Aorta (tissue), 5 donors: ENCODE measurements at regions not wholly inside any gene's neighbourhood (a gene's known extent, or its start where the extent isn't known, plus 50 kb on each side); places are given as distances from the start of the nearest gene placed in this dataset.
"Not testable (repeated sequence)": the region's sequence is repeated elsewhere in the genome, so short reads cannot be mapped to it uniquely, and the experiment has no call there.

Source experiments
- ATAC-seq: fragments of 200-7000 bp; cut with Tn5 transposase; one replicate; pipeline ENCODE4 v1.9.1; 2022; ENCODE audit warnings: moderate library complexity; ENCODE audit not compliant: low FRiP score
- DNase-seq, 2 donors: peaks; one replicate each; pipeline ENCODE4 v3.0.0-alpha.2; 2020
- H3K27ac ChIP-seq, 2 donors: one replicate each; pipeline ENCODE4 v1.5.1; 2013; ENCODE audit warnings: low read length in 2 of 2, mild to moderate bottlenecking in 2 of 2, moderate library complexity in 2 of 2, control low read depth in 1 of 2, inconsistent platforms in 1 of 2, low read depth in 1 of 2
- H3K27me3 ChIP-seq, 2 donors: one replicate each; pipeline ENCODE4 v1.6.1; 2013; ENCODE audit warnings: control low read depth in 1 of 2, low read length in 1 of 2, mild to moderate bottlenecking in 1 of 2, moderate library complexity in 1 of 2; ENCODE audit not compliant: insufficient read depth in 2 of 2, control insufficient read depth in 1 of 2
- H3K36me3 ChIP-seq, 2 donors: one replicate each; pipeline ENCODE4 v1.6.1; 2013; ENCODE audit warnings: control low read depth in 1 of 2, low read length in 1 of 2, mild to moderate bottlenecking in 1 of 2; ENCODE audit not compliant: insufficient read depth in 2 of 2, control insufficient read depth in 1 of 2
- H3K4me1 ChIP-seq, 2 donors: one replicate each; pipeline ENCODE4 v1.6.1; 2013; ENCODE audit warnings: low read length in 2 of 2, control low read depth in 1 of 2, mild to moderate bottlenecking in 1 of 2, moderate library complexity in 1 of 2; ENCODE audit not compliant: insufficient read depth in 2 of 2, control insufficient read depth in 1 of 2
- H3K4me3 ChIP-seq, 2 donors: one replicate each; pipeline ENCODE4 v1.5.1; 2013; ENCODE audit warnings: low read length in 2 of 2, control low read depth in 1 of 2, mild to moderate bottlenecking in 1 of 2
- H3K9me3 ChIP-seq: one replicate; pipeline ENCODE4 v1.6.1; 2013; ENCODE audit warnings: mild to moderate bottlenecking, low read length; ENCODE audit not compliant: control insufficient read depth
- WGBS, 2 donors: extraction: QIAGEN DNeasy Blood & Tissue Kit; methylation state at CpG; one replicate each; pipeline ENCODE4 v1.1.7; 2013; 5-methylcytosine and 5-hydroxymethylcytosine counted together
- intact Hi-C, 2 donors: fragments of 100-400 bp; cut with DNase I; formaldehyde crosslinking; loops; one replicate each; pipeline versions ENCODE4 v1.14.2 to v1.15.0; 2022
- donor health status: healthy with polysubstance abuse.
- donor health status: Bipolar disorder and iron deficiency.
- donor health status: DM: no; HTN: no; CAD: no.
- donor health status: DM: no; HTN: no; CAD: no.
- donor health status: DM: yes; HTN: yes; CAD: no.

DNA sequence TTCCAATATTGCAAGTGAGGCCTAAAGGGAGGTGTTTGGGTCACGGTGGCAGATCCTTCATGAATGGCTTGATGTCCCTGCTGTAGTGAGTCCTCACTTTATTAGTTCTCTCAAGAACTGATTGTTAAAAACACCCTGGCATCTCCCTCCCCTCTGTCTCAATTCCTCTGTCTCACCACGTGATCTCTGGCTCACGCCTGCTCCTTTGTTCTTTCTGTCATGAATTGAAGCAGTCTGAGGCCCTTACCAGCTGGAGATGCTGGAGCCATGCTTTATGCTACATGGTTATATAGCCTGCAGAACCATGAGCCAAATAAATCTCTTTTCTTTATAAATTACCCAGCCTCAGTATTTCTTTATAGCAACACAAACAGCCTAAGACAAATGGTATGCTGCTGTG lies 980.7 kb upstream of the GRIA3 start:
- DNase-seq: no peak
- no peaks in the 10 kb centered on the region for H3K36me3 ChIP-seq
- WGBS, 2 donors: 49 to 94% methylated on average over 3 of the region's 3 CpGs
- no peaks in the 10 kb centered on the region for H3K4me1 ChIP-seq
- H3K4me3 ChIP-seq: no peak overlapping the region
- H3K27me3 ChIP-seq: no peaks in the 10 kb centered on the region
- no peaks in the 10 kb centered on the region for H3K9me3 ChIP-seq
- H3K27ac ChIP-seq: no peak overlapping the region
- intact Hi-C loops: no loop called here
- ATAC-seq: no peak

DNA sequence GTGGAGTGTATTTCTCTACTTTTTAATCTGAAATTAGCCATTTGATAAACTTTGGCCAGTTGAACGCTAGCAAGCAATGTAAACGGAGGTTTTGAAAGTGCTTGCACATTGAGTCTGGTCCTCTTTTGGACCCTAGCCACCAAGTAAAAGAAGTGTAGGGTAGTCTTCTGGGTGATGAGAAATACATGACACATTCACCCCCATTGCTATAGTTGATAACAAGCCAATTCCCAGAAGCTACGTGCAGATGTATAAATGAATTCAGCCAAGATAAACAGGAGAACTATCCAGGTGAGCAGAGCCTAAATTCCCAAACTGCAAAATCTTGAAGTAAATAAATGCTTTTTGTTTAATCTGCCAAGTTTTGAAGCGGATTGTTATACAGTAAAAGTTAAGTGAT lies 965.4 kb upstream of the GRIA3 start:
- no peak overlapping the region for H3K4me3 ChIP-seq
- intact Hi-C loops: no loop called here
- DNase-seq (no peak), ATAC-seq (no peak)
- no peaks in the 10 kb centered on the region for H3K36me3 ChIP-seq
- 61 to 65% methylated on average over 4 of the region's 4 CpGs for WGBS, 2 donors
- H3K9me3 ChIP-seq: no peaks in the 10 kb centered on the region
- no peak overlapping the region for H3K27ac ChIP-seq
- H3K27me3 ChIP-seq: no peaks in the 10 kb centered on the region
- H3K4me1 ChIP-seq: no peaks in the 10 kb centered on the region

DNA sequence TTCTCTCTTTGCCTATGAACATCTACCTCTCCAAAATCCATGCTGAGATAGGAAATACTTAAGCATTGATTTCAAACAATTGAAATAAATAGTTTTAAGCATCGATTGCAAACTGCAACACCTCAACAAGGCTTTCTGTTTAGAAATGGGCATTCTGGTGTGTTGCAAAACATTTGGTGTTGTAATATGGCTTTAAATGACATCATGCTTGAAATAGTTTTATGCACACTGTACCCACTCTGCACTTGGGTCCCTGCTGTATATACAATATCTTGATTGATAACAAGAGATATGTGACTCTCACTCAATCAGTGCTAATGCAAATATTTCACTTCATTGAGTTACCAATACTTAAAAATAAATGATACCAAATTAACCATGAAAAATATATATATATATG lies 964.9 kb upstream of the GRIA3 start:
- Histone ChIP-seq H3K27ac (no peak overlapping the region), H3K4me1 (no peaks in the 10 kb centered on the region), H3K9me3 (no peaks in the 10 kb centered on the region), H3K27me3 (no peaks in the 10 kb centered on the region), H3K4me3 (no peak overlapping the region), H3K36me3 (no peaks in the 10 kb centered on the region)
- ATAC-seq (no peak), DNase-seq (no peak)
- WGBS, 2 donors: 89 to 98% methylated on average over 1 of the region's 1 CpG
- intact Hi-C loops: no loop called here

DNA sequence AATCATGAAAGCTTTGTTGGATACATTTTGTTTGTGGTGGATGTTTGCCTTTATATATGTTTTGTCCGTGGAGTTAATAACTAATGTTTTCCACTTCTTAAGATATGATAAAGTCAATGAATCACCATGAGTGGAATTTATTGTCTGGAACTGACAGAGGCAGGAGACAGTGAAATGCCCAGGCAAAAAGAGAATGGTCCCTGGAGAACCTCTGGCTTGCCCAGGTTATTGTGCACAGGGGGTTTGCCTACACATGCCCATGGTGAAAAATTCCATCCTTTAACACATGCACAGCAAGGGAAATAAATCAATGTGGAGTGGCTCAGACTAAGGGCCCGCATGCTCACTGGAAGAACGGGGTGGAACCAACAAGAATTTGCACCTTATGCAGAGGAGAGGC lies 964.3 kb upstream of the GRIA3 start:
- H3K27me3 ChIP-seq: no peaks in the 10 kb centered on the region
- intact Hi-C loops: no loop called here
- H3K4me3 ChIP-seq: no peak overlapping the region
- ATAC-seq: no peak
- H3K27ac ChIP-seq: no peak overlapping the region
- H3K4me1 ChIP-seq: no peaks in the 10 kb centered on the region
- no peak for DNase-seq
- H3K36me3 ChIP-seq: no peaks in the 10 kb centered on the region
- no peaks in the 10 kb centered on the region for H3K9me3 ChIP-seq
- 64 to 81% methylated on average over 3 of the region's 3 CpGs for WGBS, 2 donors

DNA sequence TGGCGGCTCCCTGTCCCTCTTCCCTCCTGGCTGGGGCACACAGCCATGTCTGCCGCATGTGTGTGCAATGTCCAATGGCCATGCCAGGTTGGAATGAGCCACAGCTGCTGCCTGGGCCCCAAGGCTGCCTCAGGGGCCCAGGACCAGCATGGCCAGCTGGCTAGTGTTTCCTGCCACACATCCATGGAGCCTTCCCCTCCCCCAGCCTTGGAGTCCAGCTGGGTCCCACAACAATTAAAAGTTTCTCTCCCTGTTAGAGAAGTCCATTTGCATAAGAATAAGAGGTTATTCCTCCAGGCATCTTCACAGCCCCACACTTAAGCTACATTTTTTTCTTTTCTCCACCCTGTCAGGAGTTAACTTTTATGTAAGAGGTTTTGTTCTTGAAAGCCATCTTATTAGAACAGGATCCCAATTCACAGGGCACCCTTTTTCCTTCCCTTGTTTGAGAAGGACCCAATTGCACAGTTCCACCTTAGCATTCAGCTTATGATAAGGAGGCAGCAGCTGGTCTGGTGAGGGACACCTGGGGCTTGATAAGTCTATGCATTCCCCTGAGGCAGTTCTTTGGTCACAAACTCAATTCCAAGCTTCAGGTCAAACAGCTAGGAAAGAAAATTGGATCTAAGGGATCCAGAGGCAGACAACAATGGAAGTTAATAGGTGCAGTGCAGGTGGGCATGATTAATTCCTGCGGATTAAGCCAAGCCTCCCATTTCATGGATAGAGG lies 963.3 kb upstream of the GRIA3 start:
- intact Hi-C loops: no loop called here
- ATAC-seq: peak; percentile 50

DNA sequence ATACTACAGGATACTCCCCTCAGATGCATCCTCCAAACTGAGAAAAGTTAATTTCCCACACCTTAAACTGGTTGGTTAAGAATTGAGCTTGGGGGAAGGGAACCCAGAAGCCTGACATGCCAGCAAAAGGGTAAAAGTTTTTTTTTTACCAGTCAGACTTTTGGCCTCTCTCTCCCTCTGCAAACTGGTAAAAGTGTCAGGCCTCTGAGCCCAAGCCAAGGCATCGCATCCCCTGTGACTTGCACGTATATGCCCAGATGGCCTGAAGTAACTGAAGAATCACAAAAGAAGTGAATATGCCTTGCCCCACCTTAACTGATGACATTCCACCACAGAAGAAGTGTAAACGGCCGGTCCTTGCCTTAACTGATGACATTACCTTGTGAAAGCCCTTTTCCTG lies 962.3 kb upstream of the GRIA3 start:
- H3K9me3 ChIP-seq, DNase-seq, H3K4me3 ChIP-seq, ATAC-seq, H3K27me3 ChIP-seq, H3K4me1 ChIP-seq, H3K36me3 ChIP-seq, H3K27ac ChIP-seq, intact Hi-C loops: not testable (repeated sequence)
- WGBS, 2 donors: 22 to 72% methylated on average over 4 of the region's 4 CpGs

More for the DNA sequence above, 963.3 kb upstream of the GRIA3 start:
- H3K4me3 ChIP-seq: no peak overlapping the region
- no peaks in the 10 kb centered on the region for H3K4me1 ChIP-seq
- no peaks in the 10 kb centered on the region for H3K36me3 ChIP-seq
- H3K27me3 ChIP-seq: no peaks in the 10 kb centered on the region
- DNase-seq: no peak
- WGBS, 2 donors: 67 to 94% methylated on average over 3 of the region's 3 CpGs
- no peak overlapping the region for H3K27ac ChIP-seq
- no peaks in the 10 kb centered on the region for H3K9me3 ChIP-seq

DNA sequence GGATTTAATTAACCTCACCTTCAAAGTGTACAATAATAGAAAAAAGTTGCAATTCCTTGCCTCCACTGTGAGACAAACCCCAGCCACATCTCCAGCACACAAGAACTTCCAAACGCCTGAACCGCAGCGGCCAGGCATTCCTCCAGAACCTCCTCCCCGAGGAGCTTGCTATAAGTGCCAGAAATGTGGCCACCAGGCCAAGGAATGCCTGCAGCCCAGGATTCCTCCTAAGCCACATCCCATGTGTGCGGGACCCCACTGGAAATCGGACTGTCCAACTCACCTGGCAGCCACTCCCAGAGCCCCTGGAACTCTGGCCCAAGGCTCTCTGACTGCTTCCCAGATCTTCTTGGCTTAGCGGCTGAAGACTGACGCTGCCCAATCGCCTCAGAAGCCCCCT lies 959.9 kb upstream of the GRIA3 start:
- H3K36me3 ChIP-seq, DNase-seq, intact Hi-C loops, H3K4me1 ChIP-seq, H3K9me3 ChIP-seq, H3K27ac ChIP-seq, ATAC-seq, H3K4me3 ChIP-seq, H3K27me3 ChIP-seq: not testable (repeated sequence)
- WGBS, 2 donors: 55 to 81% methylated on average over 9 of the region's 9 CpGs

DNA sequence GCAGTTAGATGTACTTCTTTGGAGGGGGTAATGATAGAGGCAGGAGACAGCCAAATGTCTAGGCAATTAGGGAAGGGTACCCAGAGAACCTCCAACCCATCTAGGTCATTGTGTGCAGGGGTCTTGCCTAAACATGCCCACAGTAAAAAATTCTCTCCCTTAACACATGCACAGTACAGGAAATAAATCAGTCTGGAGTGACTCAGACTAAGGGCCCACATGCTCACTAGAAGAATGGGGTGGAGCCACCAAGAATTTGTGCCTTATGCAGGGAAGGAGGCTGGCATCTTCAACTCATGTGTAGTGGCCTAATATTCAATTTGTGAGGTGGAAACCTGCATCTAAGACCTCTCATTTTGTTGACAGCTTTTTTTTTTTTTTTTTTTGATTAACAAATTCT lies 945.3 kb upstream of the GRIA3 start:
- no peaks in the 10 kb centered on the region for H3K4me1 ChIP-seq
- no peaks in the 10 kb centered on the region for H3K9me3 ChIP-seq
- ATAC-seq (no peak), DNase-seq (no peak)
- H3K36me3 ChIP-seq: no peaks in the 10 kb centered on the region
- H3K27ac ChIP-seq: no peak overlapping the region
- intact Hi-C loops: no loop called here
- no peak overlapping the region for H3K4me3 ChIP-seq
- no peaks in the 10 kb centered on the region for H3K27me3 ChIP-seq

DNA sequence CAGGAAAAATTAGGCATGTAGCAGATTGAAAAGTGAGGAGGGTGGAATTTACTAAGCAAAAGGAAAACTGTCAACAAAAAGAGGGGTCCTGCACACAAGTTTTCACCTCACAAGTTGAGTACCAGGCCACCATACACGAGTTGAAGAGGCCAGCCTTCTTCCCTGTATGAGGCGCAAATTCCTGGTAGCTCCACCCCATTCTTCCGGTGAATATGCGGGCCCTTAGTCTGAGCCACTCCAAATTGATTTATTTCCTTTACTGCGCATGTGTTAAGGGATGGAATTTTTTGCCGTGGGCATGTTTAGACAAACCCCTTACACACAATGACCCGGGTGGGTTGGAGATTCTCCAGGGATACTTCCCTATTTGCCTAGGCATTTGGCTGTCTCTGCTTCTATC lies 942.1 kb upstream of the GRIA3 start:
- 79 to 87% methylated on average over 7 of the region's 7 CpGs for WGBS, 2 donors

More for the DNA sequence above, 942.1 kb upstream of the GRIA3 start:
- no peak overlapping the region for H3K27ac ChIP-seq
- H3K27me3 ChIP-seq: no peaks in the 10 kb centered on the region
- no peak overlapping the region for H3K4me3 ChIP-seq
- H3K9me3 ChIP-seq: no peaks in the 10 kb centered on the region
- H3K36me3 ChIP-seq: no peaks in the 10 kb centered on the region
- DNase-seq (no peak), ATAC-seq (no peak)
- intact Hi-C loops: no loop called here
- no peaks in the 10 kb centered on the region for H3K4me1 ChIP-seq
